ENCODE measurements at regions not wholly inside any gene's neighbourhood (a gene's known extent, or its start where the extent isn't known, plus 50 kb on each side); places are given as distances from the start of the nearest gene placed in this dataset.

DNA sequence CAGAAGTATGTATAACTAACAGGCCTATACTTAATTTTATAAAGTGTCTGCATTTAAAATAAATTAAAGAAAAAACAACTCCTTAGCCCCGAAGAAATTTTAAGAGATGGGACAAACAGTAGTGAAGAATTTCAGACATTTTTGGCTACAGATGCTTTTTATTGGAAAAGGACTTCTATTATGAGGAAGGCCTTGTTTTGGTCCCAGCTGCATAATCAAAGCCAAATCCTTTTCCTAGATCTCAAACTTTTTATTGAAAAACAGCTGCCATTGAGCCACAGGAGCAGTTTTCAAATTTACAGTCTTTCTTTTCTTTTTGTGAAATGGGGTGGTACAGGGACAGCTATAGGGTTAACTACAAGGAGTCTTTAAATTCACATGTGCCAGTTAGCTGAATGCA lies 51.3 kb upstream of the SETBP1 start:
- TF ChIP-seq EZH2 (IDR thresholded peaks at IDR 0.05; ENCODE audit: borderline replicate concordance, low read length), result no peak
- TF ChIP-seq, protein P1, sequence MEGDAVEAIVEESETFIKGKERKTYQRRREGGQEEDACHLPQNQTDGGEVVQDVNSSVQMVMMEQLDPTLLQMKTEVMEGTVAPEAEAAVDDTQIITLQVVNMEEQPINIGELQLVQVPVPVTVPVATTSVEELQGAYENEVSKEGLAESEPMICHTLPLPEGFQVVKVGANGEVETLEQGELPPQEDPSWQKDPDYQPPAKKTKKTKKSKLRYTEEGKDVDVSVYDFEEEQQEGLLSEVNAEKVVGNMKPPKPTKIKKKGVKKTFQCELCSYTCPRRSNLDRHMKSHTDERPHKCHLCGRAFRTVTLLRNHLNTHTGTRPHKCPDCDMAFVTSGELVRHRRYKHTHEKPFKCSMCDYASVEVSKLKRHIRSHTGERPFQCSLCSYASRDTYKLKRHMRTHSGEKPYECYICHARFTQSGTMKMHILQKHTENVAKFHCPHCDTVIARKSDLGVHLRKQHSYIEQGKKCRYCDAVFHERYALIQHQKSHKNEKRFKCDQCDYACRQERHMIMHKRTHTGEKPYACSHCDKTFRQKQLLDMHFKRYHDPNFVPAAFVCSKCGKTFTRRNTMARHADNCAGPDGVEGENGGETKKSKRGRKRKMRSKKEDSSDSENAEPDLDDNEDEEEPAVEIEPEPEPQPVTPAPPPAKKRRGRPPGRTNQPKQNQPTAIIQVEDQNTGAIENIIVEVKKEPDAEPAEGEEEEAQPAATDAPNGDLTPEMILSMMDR (conservative IDR thresholded peaks at IDR 0.05 in 1 of 2, IDR thresholded peaks at IDR 0.05 in 1 of 2; ENCODE audit: extremely low read depth in 1 of 2, insufficient read depth in 1 of 2, low read depth in 1 of 2, low read length in 2 of 2), result no peak

All from mammary epithelial cell (primary cell).